Esophagus muscularis mucosa (tissue), 4 donors: ENCODE measurements at regions not wholly inside any gene's neighbourhood (a gene's known extent, or its start where the extent isn't known, plus 50 kb on each side); places are given as distances from the start of the nearest gene placed in this dataset.

Experiments
- DNase-seq: peaks from one replicate; pipeline ENCODE4 v3.0.0-alpha.2; 2017; ENCODE audit errors: extremely low spot score
- H3K27ac ChIP-seq, 4 donors: fragments of 200-600 bp; sonication (generic); replicated peaks in 1 of 4; 1 replicate in 3 of 4; 2 replicates in 1 of 4; pipeline ENCODE4 v1.5.1; 2016 to 2019; ENCODE audit warnings: mild to moderate bottlenecking in 1 of 4
- H3K27me3 ChIP-seq, 4 donors: fragments of 200-600 bp; sonication (generic); one replicate each; pipeline versions ENCODE4 v1.5.1 to v1.6.0; 2016 to 2019
- H3K36me3 ChIP-seq, 4 donors: fragments of 200-600 bp; sonication (generic); one replicate each; pipeline ENCODE4 v1.5.1; 2016 to 2019
- H3K4me1 ChIP-seq, 4 donors: fragments of 200-600 bp; sonication (generic); one replicate each; pipeline ENCODE4 v1.5.1; 2016 to 2019
- H3K4me3 ChIP-seq, 4 donors: fragments of 200-600 bp; sonication (generic); 1 replicate in 2 of 4; 2 replicates in 2 of 4; pipeline ENCODE4 v1.5.1; 2016 to 2019; ENCODE audit warnings: mild to moderate bottlenecking in 4 of 4, moderate library complexity in 1 of 4
- H3K9me3 ChIP-seq, 4 donors: fragments of 200-600 bp; sonication (generic); 1 replicate in 3 of 4; 2 replicates in 1 of 4; pipeline ENCODE4 v1.5.1; 2016 to 2019
- CTCF ChIP-seq, 3 experiments: fragments of 200-600 bp in 2 of 3; fragments of 450-650 bp in 1 of 3; sonication (generic) in 2 of 3; IDR thresholded peaks; one replicate each; pipeline ENCODE4 v1.5.1; 2017 to 2019; ENCODE audit warnings: antibody characterized with exemption in 3 of 3, mild to moderate bottlenecking in 2 of 3, moderate library complexity in 1 of 3
- EP300 ChIP-seq: sonication (generic); formaldehyde crosslinking; IDR thresholded peaks from one replicate; pipeline ENCODE4 v1.6.1; 2017; ENCODE audit warnings: antibody characterized with exemption
- POLR2A ChIP-seq: fragments of 450-650 bp; IDR thresholded peaks from one replicate; pipeline ENCODE4 v1.6.1; 2017; ENCODE audit warnings: antibody characterized with exemption, moderate library complexity, mild to moderate bottlenecking, low read depth
- POLR2AphosphoS5 ChIP-seq, 2 donors: sonication (generic); formaldehyde crosslinking; IDR thresholded peaks; one replicate each; pipeline ENCODE4 v1.6.1; 2017; ENCODE audit warnings: antibody characterized with exemption in 2 of 2
- WGBS: methylation state at CpG from one replicate; pipeline ENCODE4 v1.1.5; 2018; 5-methylcytosine and 5-hydroxymethylcytosine counted together
- intact Hi-C: fragments of 100-400 bp; cut with DNase I; formaldehyde crosslinking; loops from one replicate; pipeline ENCODE4 v1.15.1; 2023

- H3K27me3 ChIP-seq = no peaks in the 10 kb centered on the region
- H3K36me3 ChIP-seq = no peaks in the 10 kb centered on the region
- H3K27ac ChIP-seq = no peak overlapping the region
- H3K9me3 ChIP-seq = no peaks in the 10 kb centered on the region
- WGBS = 65% methylated on average over 1 of the region's 1 CpG
- no peak for TF ChIP-seq CTCF (IDR thresholded peaks at IDR 0.05)
- TF ChIP-seq EP300 = no peak
- no peak for TF ChIP-seq POLR2A
- TF ChIP-seq POLR2AphosphoS5 (IDR thresholded peaks at IDR 0.05) = no peak
- H3K4me1 ChIP-seq = no peaks in the 10 kb centered on the region
- intact Hi-C loops = no loop called here
- DNase-seq = no peak
- H3K4me3 ChIP-seq = no peak overlapping the region
Observed at GRCh38 chr5:145044970-145045369, 790.2 kb downstream of the PRELID2 start.

DNA sequence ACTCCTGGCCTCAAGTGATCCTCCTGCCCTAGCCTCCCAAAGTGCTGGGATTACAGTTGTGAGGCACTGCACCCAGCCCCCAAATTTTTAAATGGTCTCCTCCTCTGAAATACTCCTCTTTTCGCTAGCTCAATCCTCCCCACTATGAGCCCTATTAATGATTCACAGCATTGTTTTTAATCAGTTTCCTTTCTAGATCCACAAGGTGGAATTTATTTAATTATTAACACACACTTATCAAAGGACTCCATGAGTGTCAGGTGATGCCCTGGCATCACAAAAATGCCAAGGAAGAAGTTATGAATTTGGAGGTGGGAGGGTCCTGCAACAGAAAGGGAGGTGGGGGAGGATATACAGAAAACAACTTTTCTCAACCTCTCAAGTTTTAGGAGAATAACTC, 806.5 kb downstream of the PRELID2 start:
- DNase-seq = no peak
- Histone ChIP-seq H3K27me3 (no peaks in the 10 kb centered on the region), H3K36me3 (no peaks in the 10 kb centered on the region), H3K9me3 (no peaks in the 10 kb centered on the region), H3K27ac (no peak overlapping the region), H3K4me3 (no peak overlapping the region), H3K4me1 (no peaks in the 10 kb centered on the region)
- TF ChIP-seq POLR2A = no peak
- TF ChIP-seq POLR2AphosphoS5 (IDR thresholded peaks at IDR 0.05) = no peak
- no peak for TF ChIP-seq CTCF (IDR thresholded peaks at IDR 0.05)
- 93% methylated on average over 1 of the region's 1 CpG for WGBS
- intact Hi-C loops = no loop called here

- DNase-seq = no peak
- Histone ChIP-seq H3K4me1 (no peaks in the 10 kb centered on the region), H3K9me3 (no peaks in the 10 kb centered on the region), H3K27me3 (no peaks in the 10 kb centered on the region), H3K36me3 (no peaks in the 10 kb centered on the region), H3K27ac (no peak overlapping the region), H3K4me3 (no peak overlapping the region)
- no peak for TF ChIP-seq CTCF (IDR thresholded peaks at IDR 0.05)
- no peak for TF ChIP-seq EP300
- no peak for TF ChIP-seq POLR2A
- TF ChIP-seq POLR2AphosphoS5 (IDR thresholded peaks at IDR 0.05) = no peak
- intact Hi-C loops = no loop called here
Observed at GRCh38 chr5:145027286-145027685, 807.9 kb downstream of the PRELID2 start.

DNA sequence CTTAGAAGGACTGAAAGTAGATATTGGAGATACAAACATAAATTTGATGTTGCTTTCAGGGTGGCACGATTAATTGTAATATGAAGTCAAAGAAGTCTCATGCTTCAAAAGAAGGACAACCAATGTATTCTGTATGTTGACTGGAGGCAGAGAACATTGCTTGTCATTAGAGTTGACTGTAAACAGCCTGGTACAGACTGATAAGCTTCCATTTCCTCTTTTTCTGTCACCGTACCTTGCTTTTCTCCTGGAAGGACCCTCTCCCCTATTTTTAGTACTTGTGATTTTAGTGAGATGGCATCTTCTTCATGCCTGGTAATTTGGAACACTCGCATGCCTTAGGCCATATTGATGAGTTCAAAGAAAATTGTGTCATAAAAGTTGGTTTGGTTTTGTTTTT, 809.4 kb downstream of the PRELID2 start:
- 76% methylated on average over 3 of the region's 3 CpGs for WGBS
- TF ChIP-seq CTCF (IDR thresholded peaks at IDR 0.05) (no peak), POLR2AphosphoS5 (IDR thresholded peaks at IDR 0.05) (no peak), POLR2A (no peak), EP300 (no peak)
- intact Hi-C loops = no loop called here

DNA sequence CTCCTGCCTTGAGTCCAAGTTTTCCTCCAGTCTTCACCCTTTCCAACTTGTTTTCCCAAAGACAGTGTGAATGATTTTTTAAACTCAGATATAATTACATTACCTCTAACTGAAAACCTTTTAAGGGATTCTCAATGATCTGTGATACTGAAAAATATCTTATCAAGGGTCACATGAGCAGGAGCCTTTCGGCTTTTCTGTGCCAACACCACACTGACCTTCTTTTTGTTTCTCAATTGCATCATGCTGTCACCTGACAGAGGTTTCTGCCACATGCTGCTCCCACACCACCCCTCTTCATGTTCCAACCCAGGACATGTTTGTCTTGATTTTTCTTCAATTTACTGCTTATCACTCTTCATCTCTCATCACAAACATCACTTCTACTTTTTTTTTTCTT, 820.0 kb downstream of the PRELID2 start:
- no peak for DNase-seq
- H3K4me3 ChIP-seq = no peak overlapping the region
- no peaks in the 10 kb centered on the region for H3K36me3 ChIP-seq
- no peaks in the 10 kb centered on the region for H3K9me3 ChIP-seq
- no peaks in the 10 kb centered on the region for H3K27me3 ChIP-seq
- intact Hi-C loops = no loop called here
- H3K27ac ChIP-seq = no peak overlapping the region
- no peaks in the 10 kb centered on the region for H3K4me1 ChIP-seq
- TF ChIP-seq POLR2AphosphoS5 (IDR thresholded peaks at IDR 0.05) (no peak), CTCF (IDR thresholded peaks at IDR 0.05) (no peak), POLR2A (no peak), EP300 (no peak)
- WGBS = 76% methylated on average over 1 of the region's 1 CpG

More for the DNA sequence above, 809.4 kb downstream of the PRELID2 start:
- no peaks in the 10 kb centered on the region for H3K27me3 ChIP-seq
- H3K9me3 ChIP-seq = no peaks in the 10 kb centered on the region
- no peak for DNase-seq
- H3K27ac ChIP-seq = no peak overlapping the region
- no peak overlapping the region for H3K4me3 ChIP-seq
- no peaks in the 10 kb centered on the region for H3K36me3 ChIP-seq
- no peaks in the 10 kb centered on the region for H3K4me1 ChIP-seq
